Superior temporal gyrus (tissue), 1 donor: ENCODE measurements at regions not wholly inside any gene's neighbourhood (a gene's known extent, or its start where the extent isn't known, plus 50 kb on each side); places are given as distances from the start of the nearest gene placed in this dataset.

Source experiments
- DNase-seq: peaks from one replicate; pipeline ENCODE4 v3.0.0-alpha.2; 2016; ENCODE audit errors: extremely low spot score

GRCh38 chr20:52578559-52578958 lies 387.0 kb upstream of the ZFP64 start:
- DNase-seq: no peak

- DNase-seq: no peak
Observed at GRCh38 chr20:52577696-52578095, 386.1 kb upstream of the ZFP64 start.

- DNase-seq: no peak
Observed at GRCh38 chr20:52572687-52573086, 381.1 kb upstream of the ZFP64 start.

GRCh38 chr20:52569201-52569600 lies 377.6 kb upstream of the ZFP64 start:
- no peak for DNase-seq

GRCh38 chr20:52565614-52566013 lies 374.0 kb upstream of the ZFP64 start:
- DNase-seq: no peak

- no peak for DNase-seq
Observed at GRCh38 chr20:52564594-52564993, 373.0 kb upstream of the ZFP64 start.

GRCh38 chr20:52552181-52552872 lies 360.7 kb upstream of the ZFP64 start:
- no peak for DNase-seq

- DNase-seq: peak; percentile 38
Observed at GRCh38 chr20:52542131-52542530, 350.6 kb upstream of the ZFP64 start.

GRCh38 chr20:52540509-52540908 lies 348.9 kb upstream of the ZFP64 start:
- DNase-seq: no peak

GRCh38 chr20:52539891-52540290 lies 348.3 kb upstream of the ZFP64 start:
- no peak for DNase-seq

GRCh38 chr20:52536841-52537400 lies 345.3 kb upstream of the ZFP64 start:
- no peak for DNase-seq

- no peak for DNase-seq
Observed at GRCh38 chr20:52536040-52536439, 344.5 kb upstream of the ZFP64 start.

- DNase-seq: no peak
Observed at GRCh38 chr20:52534616-52535015, 343.0 kb upstream of the ZFP64 start.

GRCh38 chr20:52533401-52533800 lies 341.8 kb upstream of the ZFP64 start:
- no peak for DNase-seq

- DNase-seq: no peak
Observed at GRCh38 chr20:52532674-52533073, 341.1 kb upstream of the ZFP64 start.

GRCh38 chr20:52530571-52530970 lies 339.0 kb upstream of the ZFP64 start:
- DNase-seq: no peak

- no peak for DNase-seq
Observed at GRCh38 chr20:52529826-52530225, 338.2 kb upstream of the ZFP64 start.

- DNase-seq: no peak
Observed at GRCh38 chr20:52524861-52525260, 333.3 kb upstream of the ZFP64 start.

GRCh38 chr20:52518735-52519134 lies 327.2 kb upstream of the ZFP64 start:
- no peak for DNase-seq

GRCh38 chr20:52515877-52516276 lies 324.3 kb upstream of the ZFP64 start:
- DNase-seq: no peak

GRCh38 chr20:52500157-52500556 lies 308.6 kb upstream of the ZFP64 start:
- peak; percentile 44 for DNase-seq

- DNase-seq: no peak
Observed at GRCh38 chr20:52497731-52498130, 306.2 kb upstream of the ZFP64 start.

GRCh38 chr20:52496191-52496590 lies 304.6 kb upstream of the ZFP64 start:
- no peak for DNase-seq

GRCh38 chr20:52494244-52494643 lies 302.7 kb upstream of the ZFP64 start:
- no peak for DNase-seq
